Activated CD8-positive, alpha-beta T cell treated with anti-CD3 and anti-CD28 coated beads for 36 hours (primary cell): ENCODE measurements at regions not wholly inside any gene's neighbourhood (a gene's known extent, or its start where the extent isn't known, plus 50 kb on each side); places are given as distances from the start of the nearest gene placed in this dataset.

Experiments
- ATAC-seq: fragments of 200-7000 bp; cut with Tn5 transposase; one replicate; pipeline ENCODE4 v1.10.0; 2021; ENCODE audit warnings: mild to moderate bottlenecking, moderate library complexity
- CTCF ChIA-PET: fragments of 350-600 bp; sonication (Branson Sonifier 250); formaldehyde crosslinking; loops from one replicate; lab custom pipeline; 2021; ENCODE audit warnings: antibody characterized with exemption; lab: Charles Lee
- POLR2A ChIA-PET: fragments of 350-600 bp; sonication (Branson Sonifier 250); formaldehyde crosslinking; loops from one replicate; lab custom pipeline; 2021; ENCODE audit warnings: antibody characterized with exemption; lab: Charles Lee
- DNase-seq: peaks from one replicate; pipeline ENCODE4 v3.0.0-alpha.2; 2020
- H3K27ac Mint-ChIP-seq: one replicate; pipeline ENCODE4 v1.8.0; 2021; ENCODE audit warnings: mild to moderate bottlenecking, mixed read lengths
- H3K27me3 Mint-ChIP-seq: one replicate; pipeline ENCODE4 v1.8.0; 2021; ENCODE audit warnings: mixed read lengths
- H3K36me3 Mint-ChIP-seq: one replicate; pipeline ENCODE4 v1.8.0; 2021; ENCODE audit warnings: low read depth, mixed read lengths
- H3K4me1 Mint-ChIP-seq: one replicate; pipeline ENCODE4 v1.8.0; 2021; ENCODE audit warnings: low read depth, mixed read lengths
- H3K4me3 Mint-ChIP-seq: one replicate; pipeline ENCODE4 v1.8.0; 2021; ENCODE audit warnings: mild to moderate bottlenecking, moderate library complexity, mixed read lengths
- H3K9me3 Mint-ChIP-seq: one replicate; pipeline ENCODE4 v1.8.0; 2021; ENCODE audit warnings: mixed read lengths
- intact Hi-C: fragments of 100-400 bp; cut with micrococcal nuclease; formaldehyde crosslinking; loops from one replicate; pipeline ENCODE4 v1.10.0; 2022
- TF ChIP-seq, protein P1 (sequence below): fragments of 200-600 bp; IDR thresholded peaks from one replicate; pipeline ENCODE4 v1.8.0; 2022; ENCODE audit warnings: antibody characterized with exemption, mild to moderate bottlenecking

DNA sequence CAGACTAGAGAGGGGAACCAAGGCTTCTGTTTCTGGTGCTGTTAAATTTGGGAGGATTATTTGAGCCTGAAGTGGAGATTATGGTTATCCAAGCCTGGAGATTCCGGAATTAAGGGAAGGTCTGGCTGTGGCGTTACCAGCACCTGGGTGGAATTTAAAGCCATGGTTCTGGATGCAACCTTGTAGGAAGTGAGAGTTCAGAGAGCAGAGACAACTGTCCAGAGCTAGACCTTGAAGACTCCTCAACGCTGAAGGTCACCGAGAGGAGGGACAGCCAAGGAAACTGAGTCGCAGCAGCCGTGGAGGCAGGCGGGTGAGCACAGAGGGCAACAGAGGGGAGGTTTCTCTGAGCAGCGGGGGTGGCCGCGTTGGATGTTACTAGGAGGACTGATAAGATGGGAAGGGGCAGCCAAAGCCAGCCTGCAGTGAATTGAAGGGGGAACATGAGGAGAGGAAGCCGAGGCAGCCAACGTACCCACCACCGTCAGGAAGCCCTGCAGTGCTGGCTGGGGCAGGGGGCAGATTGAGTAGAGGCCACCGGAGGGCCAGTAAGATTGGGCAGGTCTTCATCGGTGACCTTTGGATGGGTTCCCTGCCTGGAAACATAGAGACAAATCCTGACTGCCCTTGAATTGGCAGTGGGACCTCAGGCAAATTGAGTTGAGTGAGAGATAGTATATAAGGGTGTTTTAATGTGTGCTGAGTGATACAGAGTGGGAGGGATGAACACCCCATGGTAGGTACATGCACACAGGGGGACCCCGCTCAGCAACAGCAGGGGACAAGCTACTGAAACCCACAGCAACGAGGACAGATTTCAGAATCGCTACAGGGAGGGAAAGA lies 90.3 kb downstream of the SNX5 start:
- CTCF ChIA-PET, result interaction anchor here (0.6 to 1.8 kb wide), 4 partner anchors 104 to 305 kb away, joined by 3 to 6 read pairs (median 3); partner anchors contain the start of gene RRBP1
- DNase-seq, result no peak
- TF ChIP-seq, protein P1, sequence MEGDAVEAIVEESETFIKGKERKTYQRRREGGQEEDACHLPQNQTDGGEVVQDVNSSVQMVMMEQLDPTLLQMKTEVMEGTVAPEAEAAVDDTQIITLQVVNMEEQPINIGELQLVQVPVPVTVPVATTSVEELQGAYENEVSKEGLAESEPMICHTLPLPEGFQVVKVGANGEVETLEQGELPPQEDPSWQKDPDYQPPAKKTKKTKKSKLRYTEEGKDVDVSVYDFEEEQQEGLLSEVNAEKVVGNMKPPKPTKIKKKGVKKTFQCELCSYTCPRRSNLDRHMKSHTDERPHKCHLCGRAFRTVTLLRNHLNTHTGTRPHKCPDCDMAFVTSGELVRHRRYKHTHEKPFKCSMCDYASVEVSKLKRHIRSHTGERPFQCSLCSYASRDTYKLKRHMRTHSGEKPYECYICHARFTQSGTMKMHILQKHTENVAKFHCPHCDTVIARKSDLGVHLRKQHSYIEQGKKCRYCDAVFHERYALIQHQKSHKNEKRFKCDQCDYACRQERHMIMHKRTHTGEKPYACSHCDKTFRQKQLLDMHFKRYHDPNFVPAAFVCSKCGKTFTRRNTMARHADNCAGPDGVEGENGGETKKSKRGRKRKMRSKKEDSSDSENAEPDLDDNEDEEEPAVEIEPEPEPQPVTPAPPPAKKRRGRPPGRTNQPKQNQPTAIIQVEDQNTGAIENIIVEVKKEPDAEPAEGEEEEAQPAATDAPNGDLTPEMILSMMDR, result no peak
- intact Hi-C loops, result no loop called here
- peaks cover 22% of the 10 kb centered on the region for H3K4me1 Mint-ChIP-seq
- no peak overlapping the region for H3K4me3 Mint-ChIP-seq
- peak; percentile 64 for ATAC-seq
- H3K9me3 Mint-ChIP-seq, result no peaks in the 10 kb centered on the region
- peak overlapping the region; percentile 84 for H3K27ac Mint-ChIP-seq
- POLR2A ChIA-PET, result interaction anchor here (1.9 kb wide), 1 partner anchor 17 kb away, joined by 4 read pairs; no protein-coding TSS in a partner anchor
- H3K36me3 Mint-ChIP-seq, result no peaks in the 10 kb centered on the region
- H3K27me3 Mint-ChIP-seq, result peaks cover 11% of the 10 kb centered on the region

DNA sequence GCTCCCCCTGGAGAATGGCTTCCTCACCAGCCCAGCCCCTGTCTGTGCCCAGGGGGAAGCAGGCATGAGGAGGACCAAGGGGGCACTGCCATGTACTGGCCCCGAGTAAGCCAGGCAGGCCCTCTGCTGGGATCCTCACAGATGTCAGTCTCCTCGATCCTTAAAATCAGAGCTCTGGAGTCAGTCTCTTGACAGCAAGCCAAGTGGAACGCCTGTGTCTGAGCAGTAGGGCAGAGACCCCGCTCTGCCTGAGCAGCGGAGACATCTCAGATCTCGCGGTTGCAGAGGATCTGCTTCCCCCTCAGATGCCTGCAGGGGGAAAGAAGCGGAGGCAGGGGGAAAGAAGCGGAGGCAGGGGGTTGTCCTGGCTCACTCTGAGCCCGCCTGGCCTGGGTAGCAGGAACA lies 92.6 kb downstream of the SNX5 start:
- DNase-seq, result no peak
- Mint-ChIP-seq H3K4me1 (peaks cover 30% of the 10 kb centered on the region), H3K4me3 (no peak overlapping the region), H3K27me3 (peaks cover 11% of the 10 kb centered on the region), H3K36me3 (no peaks in the 10 kb centered on the region), H3K27ac (no peak overlapping the region), H3K9me3 (peaks cover 1% of the 10 kb centered on the region)
- CTCF ChIA-PET, result no interaction called here
- intact Hi-C loops, result no loop called here
- TF ChIP-seq, protein P1, result no peak
- no peak for ATAC-seq
- POLR2A ChIA-PET, result no interaction called here

DNA sequence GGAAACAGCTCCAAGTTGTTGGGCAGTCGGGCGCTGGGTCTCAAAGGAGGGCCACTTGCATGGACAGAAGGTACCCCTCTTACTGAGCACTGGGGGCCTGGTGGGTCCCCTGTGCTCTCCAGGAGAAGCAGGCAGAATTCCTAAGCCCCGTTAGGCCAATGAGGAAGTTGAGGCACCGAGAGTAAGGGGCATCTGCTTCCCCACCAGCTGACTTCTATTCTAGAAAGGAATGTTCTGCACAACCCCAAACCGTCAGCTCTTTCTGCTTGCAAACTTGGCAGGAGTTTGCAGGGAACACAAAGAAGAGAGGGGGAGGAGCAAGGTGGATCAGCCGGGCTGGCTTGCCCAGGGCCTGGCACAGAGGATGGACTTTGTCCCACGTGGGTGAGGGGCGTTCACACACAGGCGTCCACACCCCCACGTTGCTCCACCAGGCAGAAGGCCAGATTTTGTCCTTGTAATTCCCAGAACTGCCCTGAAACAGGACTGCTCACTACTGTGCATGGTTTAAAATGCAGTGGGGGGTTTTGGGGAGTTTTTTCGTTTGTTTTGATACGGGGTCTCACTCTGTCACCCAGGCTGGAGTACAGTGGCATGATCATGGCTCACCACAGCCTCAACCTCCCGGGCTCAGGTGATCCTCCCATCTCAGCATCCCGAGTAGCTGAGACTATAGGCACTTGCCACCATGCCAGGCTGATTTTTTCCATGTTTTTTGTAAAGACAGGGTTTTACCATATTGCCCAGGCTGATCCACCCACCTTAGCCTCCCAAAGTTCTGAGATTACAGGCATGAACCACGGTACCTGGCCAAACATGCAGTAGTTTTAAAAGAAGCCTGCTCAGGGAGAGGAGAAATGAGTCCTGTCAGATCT lies 93.3 kb downstream of the SNX5 start:
- ChIA-PET POLR2A (interaction anchor here (0.6 kb wide), 1 partner anchor 15 kb away, joined by 4 read pairs; no protein-coding TSS in a partner anchor), CTCF (interaction anchor here (1.4 kb wide), 1 partner anchor 193 kb away, joined by 3 read pairs; the partner anchor contains the start of gene RRBP1)
- DNase-seq (no peak), ATAC-seq (no peak)
- TF ChIP-seq, protein P1, result no peak
- Mint-ChIP-seq H3K4me1 (peaks cover 30% of the 10 kb centered on the region), H3K36me3 (no peaks in the 10 kb centered on the region), H3K9me3 (peaks cover 1% of the 10 kb centered on the region), H3K4me3 (no peak overlapping the region), H3K27me3 (peaks cover 11% of the 10 kb centered on the region), H3K27ac (no peak overlapping the region)
- intact Hi-C loops, result no loop called here

DNA sequence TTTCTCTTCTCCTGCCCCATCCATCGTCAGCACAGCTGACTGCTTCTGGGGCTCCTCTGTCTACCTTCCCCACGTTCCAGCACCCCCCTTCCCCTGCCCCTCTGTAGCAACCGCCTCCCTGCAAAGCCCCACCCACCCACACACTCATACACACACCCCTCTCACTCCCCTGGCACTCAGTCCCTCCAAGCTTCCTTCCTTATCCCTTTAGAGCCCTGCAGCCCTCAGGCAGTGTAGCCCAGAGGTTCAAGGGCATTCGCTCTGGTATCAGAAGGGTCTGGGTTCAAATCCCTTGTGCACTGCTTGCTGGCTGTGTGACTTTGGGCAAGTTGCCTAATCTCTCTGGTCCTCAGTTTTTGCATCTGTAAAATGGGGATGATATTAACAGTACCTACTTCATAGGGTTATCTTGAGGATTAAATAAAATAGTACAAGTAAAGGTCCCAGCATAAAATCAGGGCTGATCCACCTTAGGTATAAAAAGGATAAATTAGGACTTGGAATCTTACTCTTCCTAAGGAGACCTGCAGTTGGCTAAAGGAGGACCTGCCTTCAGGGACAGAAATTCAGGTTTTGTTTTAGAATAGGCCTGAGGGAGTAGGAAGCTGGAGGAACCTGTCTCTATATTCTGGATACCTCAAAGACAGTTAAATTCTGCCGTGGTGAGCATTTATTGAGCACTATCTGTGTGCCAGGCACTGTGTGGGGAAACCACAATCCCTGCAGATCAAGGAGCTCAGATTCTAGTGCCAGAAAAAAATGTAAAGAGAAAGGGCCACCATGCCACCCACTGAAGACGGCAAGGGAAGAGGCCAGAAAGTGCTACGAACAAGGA lies 94.1 kb downstream of the SNX5 start:
- no peak overlapping the region for H3K27ac Mint-ChIP-seq
- ChIA-PET CTCF (interaction anchor here (1.4 kb wide), 1 partner anchor 192 kb away, joined by 3 read pairs; the partner anchor contains the start of gene RRBP1), POLR2A (interaction anchor here (0.6 kb wide), 1 partner anchor 15 kb away, joined by 4 read pairs; no protein-coding TSS in a partner anchor)

More for the DNA sequence above, 94.1 kb downstream of the SNX5 start:
- DNase-seq, result no peak
- H3K9me3 Mint-ChIP-seq, result peaks cover 1% of the 10 kb centered on the region
- no peak for ATAC-seq
- H3K27me3 Mint-ChIP-seq, result peaks cover 11% of the 10 kb centered on the region
- intact Hi-C loops, result no loop called here
- TF ChIP-seq, protein P1, result no peak
- H3K4me3 Mint-ChIP-seq, result no peak overlapping the region
- H3K36me3 Mint-ChIP-seq, result no peaks in the 10 kb centered on the region
- H3K4me1 Mint-ChIP-seq, result peaks cover 27% of the 10 kb centered on the region
